ENCODE measurements at regions not wholly inside any gene's neighbourhood (a gene's known extent, or its start where the extent isn't known, plus 50 kb on each side); places are given as distances from the start of the nearest gene placed in this dataset.

- no peak overlapping the region for H3K27ac ChIP-seq
- TF ChIP-seq CTCF (conservative IDR thresholded peaks at IDR 0.05) (no peak), ZFX (IDR thresholded peaks at IDR 0.05) (no peak)
Measured at GRCh38 chr12:5308216-5308615, 123.7 kb upstream of the NTF3 start.

- no peak overlapping the region for H3K27ac ChIP-seq
Measured at GRCh38 chr12:5308996-5309395, 122.9 kb upstream of the NTF3 start.

GRCh38 chr12:5309654-5310053, 122.3 kb upstream of the NTF3 start:
- TF ChIP-seq ZFX (IDR thresholded peaks at IDR 0.05) = no peak
- no peak for TF ChIP-seq CTCF (conservative IDR thresholded peaks at IDR 0.05)
- no peak overlapping the region for H3K27ac ChIP-seq

More at GRCh38 chr12:5308996-5309395, 122.9 kb upstream of the NTF3 start:
- TF ChIP-seq ZFX (IDR thresholded peaks at IDR 0.05) = no peak
- no peak for TF ChIP-seq CTCF (conservative IDR thresholded peaks at IDR 0.05)

GRCh38 chr12:5310151-5310550, 121.8 kb upstream of the NTF3 start:
- H3K27ac ChIP-seq = no peak overlapping the region

GRCh38 chr12:5317556-5317955, 114.4 kb upstream of the NTF3 start:
- TF ChIP-seq CTCF (conservative IDR thresholded peaks at IDR 0.05) (no peak), ZFX (IDR thresholded peaks at IDR 0.05) (no peak)
- H3K27ac ChIP-seq = no peak overlapping the region

More at GRCh38 chr12:5310151-5310550, 121.8 kb upstream of the NTF3 start:
- no peak for TF ChIP-seq ZFX (IDR thresholded peaks at IDR 0.05)
- no peak for TF ChIP-seq CTCF (conservative IDR thresholded peaks at IDR 0.05)

GRCh38 chr12:5318874-5319273, 113.0 kb upstream of the NTF3 start:
- no peak for TF ChIP-seq ZFX (IDR thresholded peaks at IDR 0.05)
- TF ChIP-seq CTCF (conservative IDR thresholded peaks at IDR 0.05) = no peak
- H3K27ac ChIP-seq = no peak overlapping the region

- H3K27ac ChIP-seq = no peak overlapping the region
- TF ChIP-seq CTCF (conservative IDR thresholded peaks at IDR 0.05) (no peak), ZFX (IDR thresholded peaks at IDR 0.05) (no peak)
Measured at GRCh38 chr12:5328669-5329517, 103.0 kb upstream of the NTF3 start.

All from C4-2B (cell line).